BLaER1 (cell line): ENCODE measurements at regions not wholly inside any gene's neighbourhood (a gene's known extent, or its start where the extent isn't known, plus 50 kb on each side); places are given as distances from the start of the nearest gene placed in this dataset.

Experiments used
- H3K27ac ChIP-seq: shearing (Covaris generic); formaldehyde crosslinking; 2 replicates; pipeline ENCODE4 v1.8.1; 2022
- H3K27me3 ChIP-seq: shearing (Covaris generic); formaldehyde crosslinking; 2 replicates; pipeline ENCODE4 v1.8.1; 2022
- H3K36me3 ChIP-seq: shearing (Covaris generic); formaldehyde crosslinking; 2 replicates; pipeline ENCODE4 v1.8.1; 2022
- H3K4me1 ChIP-seq: shearing (Covaris generic); formaldehyde crosslinking; 2 replicates; pipeline ENCODE4 v1.8.1; 2022
- H3K4me2 ChIP-seq: shearing (Covaris generic); formaldehyde crosslinking; 2 replicates; pipeline ENCODE4 v1.8.1; 2022
- H3K4me3 ChIP-seq: shearing (Covaris generic); formaldehyde crosslinking; 2 replicates; pipeline ENCODE4 v1.8.1; 2022
- H3K9ac ChIP-seq: shearing (Covaris generic); formaldehyde crosslinking; 2 replicates; pipeline ENCODE4 v1.8.1; 2022
- H3K9me3 ChIP-seq: shearing (Covaris generic); formaldehyde crosslinking; 2 replicates; pipeline ENCODE4 v1.8.1; 2022
- H4K20me1 ChIP-seq: shearing (Covaris generic); formaldehyde crosslinking; 2 replicates; pipeline ENCODE4 v1.8.1; 2022
- Cebpa-rat ChIP-seq: shearing (Covaris generic); IDR thresholded peaks from 2 replicates; pipeline ENCODE4 v1.8.1; 2022

DNA sequence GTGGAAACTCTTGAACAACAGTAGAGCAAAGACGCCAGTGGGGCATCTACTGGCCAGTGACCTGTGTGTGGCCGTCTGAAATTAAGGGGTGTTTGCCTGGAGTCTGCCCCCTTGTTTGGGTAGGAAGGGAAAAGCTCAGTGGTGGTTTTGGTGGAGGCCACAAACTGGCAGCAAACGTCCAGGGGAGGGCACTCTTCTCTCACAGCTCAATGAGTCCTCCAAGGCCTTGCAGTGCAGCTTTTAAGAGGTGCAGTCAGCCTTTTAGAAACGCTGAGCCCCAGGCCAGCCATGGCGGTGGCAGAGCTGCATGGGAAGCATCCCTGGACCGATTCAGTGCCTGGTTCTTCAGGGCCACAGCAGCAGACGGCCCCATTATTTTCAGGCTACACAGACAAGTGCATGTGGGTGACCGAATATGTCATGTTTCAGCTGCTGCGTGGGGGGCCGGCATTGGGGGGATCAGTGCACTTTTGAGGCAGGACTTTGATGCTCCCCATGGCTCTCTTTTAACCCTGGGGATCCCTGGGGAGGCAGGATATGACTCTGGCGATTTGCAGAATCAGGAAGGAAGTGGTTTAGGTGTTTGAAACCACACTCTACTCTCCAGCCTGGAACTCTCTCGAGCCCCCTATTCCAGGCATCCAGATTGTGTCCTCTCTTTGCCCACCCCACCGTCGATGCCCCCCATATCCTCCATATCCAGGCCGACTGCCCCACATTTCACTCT, 414.0 kb downstream of the PRDM2 start:
- Histone ChIP-seq H3K4me2 (peak overlapping the region; percentile 64), H3K9ac (no peak overlapping the region)

DNA sequence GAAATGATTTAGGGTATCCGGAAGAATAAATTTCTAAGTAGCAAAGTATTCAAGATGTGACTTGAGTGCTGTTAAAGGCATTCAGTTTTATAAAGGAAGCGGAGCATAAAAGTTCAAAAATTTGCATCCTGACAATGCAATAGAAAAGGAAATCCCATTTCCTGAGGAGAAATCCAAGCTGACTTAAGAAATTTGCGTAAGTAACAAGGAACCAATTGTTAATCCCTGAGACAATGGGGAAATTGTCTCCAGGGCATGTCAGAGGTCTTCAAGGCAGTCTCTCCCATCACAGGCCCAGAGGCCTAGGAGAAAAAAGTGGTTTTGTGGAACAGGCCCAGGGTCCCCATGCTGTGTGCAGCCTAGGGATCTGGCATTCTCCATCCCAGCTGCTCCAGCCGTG, 416.0 kb downstream of the PRDM2 start:
- Histone ChIP-seq H3K4me3 (no peak overlapping the region), H3K9ac (no peak overlapping the region), H3K9me3 (peaks cover 20% of the 10 kb centered on the region), H3K4me1 (peaks cover 18% of the 10 kb centered on the region), H4K20me1 (no peaks in the 10 kb centered on the region), H3K4me2 (no peak overlapping the region), H3K27ac (no peak overlapping the region), H3K36me3 (no peaks in the 10 kb centered on the region), H3K27me3 (no peaks in the 10 kb centered on the region)
- no peak for TF ChIP-seq Cebpa-rat

More for the DNA sequence above, 414.0 kb downstream of the PRDM2 start:
- H3K4me3 ChIP-seq: no peak overlapping the region
- peaks cover 7% of the 10 kb centered on the region; the same call in 1 of the 2 replicates for H3K9me3 ChIP-seq
- peaks cover 18% of the 10 kb centered on the region for H3K4me1 ChIP-seq
- no peaks in the 10 kb centered on the region for H4K20me1 ChIP-seq
- no peak for TF ChIP-seq Cebpa-rat
- no peaks in the 10 kb centered on the region for H3K36me3 ChIP-seq
- no peak overlapping the region for H3K27ac ChIP-seq
- H3K27me3 ChIP-seq: no peaks in the 10 kb centered on the region

DNA sequence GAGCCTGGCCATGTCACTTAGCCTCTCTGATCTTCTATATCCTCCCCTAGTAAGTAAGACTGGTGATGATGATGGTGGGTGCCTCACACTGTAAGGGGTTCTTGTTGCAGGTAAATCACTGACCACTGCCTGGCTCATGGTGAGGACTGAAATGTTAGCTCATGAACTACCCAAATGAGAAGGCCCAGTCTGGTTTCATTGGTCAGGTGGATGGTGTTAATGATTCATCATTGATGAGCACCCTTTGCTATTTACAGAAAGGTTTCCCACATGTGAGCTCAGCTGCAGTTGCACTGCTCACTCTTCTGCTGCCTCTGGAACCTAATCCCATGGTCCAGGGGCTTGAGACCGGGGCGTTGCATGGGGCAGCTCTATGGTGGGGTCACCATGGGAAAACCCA, 417.7 kb downstream of the PRDM2 start:
- no peak overlapping the region for H3K4me2 ChIP-seq
- no peaks in the 10 kb centered on the region for H3K36me3 ChIP-seq
- H3K9me3 ChIP-seq: peaks cover 22% of the 10 kb centered on the region
- H3K9ac ChIP-seq: no peak overlapping the region
- no peaks in the 10 kb centered on the region for H4K20me1 ChIP-seq
- no peak overlapping the region for H3K4me3 ChIP-seq
- no peaks in the 10 kb centered on the region for H3K27me3 ChIP-seq
- TF ChIP-seq Cebpa-rat: no peak
- H3K4me1 ChIP-seq: peaks cover 13% of the 10 kb centered on the region
- H3K27ac ChIP-seq: no peak overlapping the region

DNA sequence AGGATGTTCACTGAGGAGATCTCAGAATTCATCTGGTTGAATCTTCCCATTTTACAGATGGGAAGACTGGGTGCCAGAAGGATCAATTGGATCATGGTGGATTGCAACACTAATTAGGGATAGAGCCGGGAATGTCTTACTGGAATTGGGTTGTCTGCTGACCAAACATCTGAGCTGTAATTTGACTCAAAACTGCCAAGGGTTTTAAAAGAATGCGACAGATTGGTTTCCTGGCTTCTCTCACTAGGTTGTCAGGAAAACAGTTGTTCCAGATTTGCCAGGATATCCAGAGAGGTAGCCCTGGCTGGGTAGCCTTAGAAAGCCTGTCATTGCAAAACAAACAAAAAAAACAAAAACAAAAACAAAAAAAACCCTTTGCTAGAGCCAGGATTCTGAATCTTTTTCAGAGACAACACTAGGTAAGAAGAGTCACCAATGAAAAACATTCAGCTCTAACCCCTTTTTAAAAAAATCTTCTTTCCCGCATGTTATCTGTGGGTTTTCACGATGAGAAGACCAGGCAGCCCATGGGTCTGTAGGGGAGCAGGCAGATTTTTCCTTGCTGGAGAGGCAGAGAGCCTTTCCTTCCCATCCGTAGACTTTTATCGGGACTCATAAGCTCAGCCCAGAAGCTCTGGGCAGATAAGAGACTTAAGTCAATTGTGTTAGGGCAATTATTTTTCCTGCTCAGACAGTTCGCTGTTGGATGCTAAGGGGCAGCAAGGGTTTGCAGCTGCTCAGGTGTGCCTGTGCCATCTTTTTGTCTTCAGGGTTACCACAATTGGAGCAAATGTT, 418.9 kb downstream of the PRDM2 start:
- H4K20me1 ChIP-seq: no peaks in the 10 kb centered on the region
- peaks cover 22% of the 10 kb centered on the region for H3K9me3 ChIP-seq
- no peaks in the 10 kb centered on the region for H3K36me3 ChIP-seq
- no peak overlapping the region for H3K9ac ChIP-seq
- no peak overlapping the region for H3K4me2 ChIP-seq
- H3K4me3 ChIP-seq: no peak overlapping the region
- no peak overlapping the region for H3K27ac ChIP-seq
- no peaks in the 10 kb centered on the region for H3K27me3 ChIP-seq
- H3K4me1 ChIP-seq: peaks cover 8% of the 10 kb centered on the region
- TF ChIP-seq Cebpa-rat: no peak

DNA sequence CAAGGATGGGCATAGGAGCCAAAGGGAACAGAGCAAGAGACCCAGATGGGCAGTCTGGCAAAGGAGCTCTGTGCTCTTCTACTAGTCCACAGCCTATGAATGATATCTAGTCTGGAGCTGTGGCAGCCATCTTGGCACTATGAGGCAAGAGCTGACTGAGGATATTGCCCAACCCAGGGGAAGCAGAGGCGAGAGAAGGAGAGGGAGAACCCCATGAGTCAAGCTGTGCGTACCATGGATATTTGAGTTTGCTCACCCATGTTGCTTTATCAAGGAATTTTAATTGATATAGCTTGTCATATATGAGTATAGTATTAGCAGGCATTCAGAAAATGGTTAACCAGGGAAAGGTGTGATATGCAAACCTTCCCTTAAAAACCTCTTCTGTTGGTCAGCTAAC, 420.9 kb downstream of the PRDM2 start:
- no peaks in the 10 kb centered on the region for H3K4me1 ChIP-seq
- H3K4me2 ChIP-seq: no peak overlapping the region
- TF ChIP-seq Cebpa-rat: no peak
- no peaks in the 10 kb centered on the region for H4K20me1 ChIP-seq
- no peaks in the 10 kb centered on the region for H3K36me3 ChIP-seq
- H3K27ac ChIP-seq: no peak overlapping the region
- peaks cover 21% of the 10 kb centered on the region for H3K9me3 ChIP-seq
- H3K27me3 ChIP-seq: no peaks in the 10 kb centered on the region
- H3K9ac ChIP-seq: no peak overlapping the region
- no peak overlapping the region for H3K4me3 ChIP-seq

DNA sequence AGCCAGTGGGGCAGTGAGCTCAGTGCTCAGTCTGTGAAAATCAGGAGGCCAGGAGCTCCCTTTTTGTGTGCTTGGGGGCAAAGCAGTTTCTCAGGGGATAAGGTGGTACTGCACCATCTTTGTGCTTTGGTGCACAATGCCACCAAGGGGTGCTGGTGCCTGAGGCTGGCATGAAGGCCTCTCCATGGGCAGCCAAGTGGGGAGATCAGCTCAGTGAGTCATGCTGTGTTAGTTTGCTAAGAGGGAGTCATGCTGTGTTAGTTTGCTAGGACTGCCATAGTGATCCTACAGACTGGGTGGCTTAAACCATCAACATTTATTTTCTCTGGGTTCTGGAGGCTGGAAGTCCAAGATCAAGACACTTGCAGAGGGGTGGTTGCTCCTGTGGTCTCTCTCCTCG, 428.1 kb downstream of the PRDM2 start:
- TF ChIP-seq Cebpa-rat: no peak
- no peak overlapping the region for H3K9ac ChIP-seq
- H3K27ac ChIP-seq: no peak overlapping the region
- no peaks in the 10 kb centered on the region for H3K27me3 ChIP-seq
- H3K4me2 ChIP-seq: no peak overlapping the region
- no peaks in the 10 kb centered on the region for H3K36me3 ChIP-seq
- no peak overlapping the region for H3K4me3 ChIP-seq
- no peaks in the 10 kb centered on the region for H3K4me1 ChIP-seq
- H3K9me3 ChIP-seq: no peaks in the 10 kb centered on the region
- no peaks in the 10 kb centered on the region for H4K20me1 ChIP-seq

DNA sequence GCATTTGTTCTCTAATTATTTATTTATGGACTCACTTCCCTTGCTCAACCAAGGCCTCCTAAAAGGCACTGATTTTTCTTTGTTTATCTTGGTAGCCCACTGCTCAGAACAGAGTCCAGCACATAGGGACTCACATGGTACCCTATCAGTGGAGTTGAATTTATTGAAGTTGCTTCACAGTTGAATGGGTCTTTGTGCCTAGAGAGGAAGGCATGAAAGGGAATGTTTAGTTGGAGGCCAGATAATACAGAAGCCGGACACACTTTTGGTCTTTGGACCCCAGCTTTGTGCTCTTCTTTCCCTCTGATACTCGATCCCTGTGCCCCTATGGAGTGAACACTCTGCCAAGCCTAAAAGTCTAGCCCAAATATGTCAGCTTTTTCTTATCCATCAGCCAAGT, 429.0 kb downstream of the PRDM2 start:
- Histone ChIP-seq H3K36me3 (no peaks in the 10 kb centered on the region), H4K20me1 (no peaks in the 10 kb centered on the region), H3K27me3 (no peaks in the 10 kb centered on the region)

DNA sequence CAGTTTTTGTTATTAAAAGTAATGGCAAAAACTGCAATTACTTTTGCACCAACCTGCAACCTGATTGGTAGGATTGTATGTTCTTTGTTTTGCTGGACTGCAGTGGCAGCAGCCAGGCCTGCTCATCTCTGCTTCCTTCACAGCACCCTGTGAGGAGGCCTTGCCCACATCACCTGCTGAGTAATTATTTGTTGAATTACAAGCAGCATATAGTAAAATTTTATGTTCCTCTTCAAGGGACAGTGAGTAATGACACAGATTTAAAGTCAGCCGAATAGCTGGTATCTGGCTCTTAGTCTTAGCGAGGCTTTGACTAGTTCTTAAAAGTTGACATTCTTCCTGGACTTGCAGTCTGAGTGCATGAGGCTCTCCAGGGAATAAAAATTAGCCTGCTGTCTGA, 435.1 kb downstream of the PRDM2 start:
- H3K9me3 ChIP-seq: no peaks in the 10 kb centered on the region

More for the DNA sequence above, 429.0 kb downstream of the PRDM2 start:
- Histone ChIP-seq H3K4me2 (no peak overlapping the region), H3K9me3 (no peaks in the 10 kb centered on the region), H3K9ac (no peak overlapping the region), H3K4me1 (no peaks in the 10 kb centered on the region), H3K27ac (no peak overlapping the region), H3K4me3 (no peak overlapping the region)
- TF ChIP-seq Cebpa-rat: no peak

DNA sequence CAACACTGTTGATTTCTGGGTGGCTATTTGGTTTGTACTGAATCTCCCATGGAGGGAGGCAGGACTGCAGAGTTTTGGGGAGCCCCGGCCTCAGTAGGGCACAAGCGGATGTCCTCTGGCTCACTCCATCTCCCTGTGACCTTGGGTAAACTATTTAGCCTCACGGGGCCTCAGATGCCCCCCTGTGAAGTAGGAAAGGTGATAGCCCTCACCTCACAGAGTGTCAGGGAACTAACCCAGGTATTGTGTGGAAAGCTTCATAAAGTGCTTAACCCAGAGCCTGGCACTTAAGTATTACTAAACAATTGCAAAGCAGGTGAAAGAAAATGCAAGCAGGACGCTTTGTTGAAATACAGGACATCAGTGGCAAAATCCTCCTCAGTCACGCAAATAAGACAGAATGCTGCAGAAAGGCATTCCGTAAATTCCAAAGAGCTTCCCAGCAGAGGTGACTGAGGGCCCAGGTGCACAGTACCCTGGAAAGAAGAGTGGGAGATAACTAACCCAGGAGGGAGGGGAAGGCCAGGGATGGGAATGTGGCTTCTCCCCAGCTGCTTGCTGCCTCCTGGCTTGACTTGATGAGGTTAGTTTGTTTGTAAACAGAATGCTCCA, 436.3 kb downstream of the PRDM2 start:
- H3K4me3 ChIP-seq: no peak overlapping the region
- H3K4me1 ChIP-seq: peaks cover 10% of the 10 kb centered on the region
- no peaks in the 10 kb centered on the region for H3K36me3 ChIP-seq
- no peaks in the 10 kb centered on the region for H4K20me1 ChIP-seq
- no peaks in the 10 kb centered on the region for H3K27me3 ChIP-seq
- no peaks in the 10 kb centered on the region for H3K9me3 ChIP-seq
- H3K9ac ChIP-seq: no peak overlapping the region
- no peak overlapping the region for H3K4me2 ChIP-seq
- TF ChIP-seq Cebpa-rat: no peak
- H3K27ac ChIP-seq: no peak overlapping the region

More for the DNA sequence above, 435.1 kb downstream of the PRDM2 start:
- H3K4me2 ChIP-seq: peak overlapping the region; percentile 40; the same call in 1 of the 2 replicates
- H4K20me1 ChIP-seq: no peaks in the 10 kb centered on the region
- no peaks in the 10 kb centered on the region for H3K36me3 ChIP-seq
- no peak overlapping the region for H3K27ac ChIP-seq
- no peak for TF ChIP-seq Cebpa-rat
- H3K9ac ChIP-seq: no peak overlapping the region
- no peak overlapping the region for H3K4me3 ChIP-seq
- H3K4me1 ChIP-seq: peaks cover 10% of the 10 kb centered on the region
- no peaks in the 10 kb centered on the region for H3K27me3 ChIP-seq

DNA sequence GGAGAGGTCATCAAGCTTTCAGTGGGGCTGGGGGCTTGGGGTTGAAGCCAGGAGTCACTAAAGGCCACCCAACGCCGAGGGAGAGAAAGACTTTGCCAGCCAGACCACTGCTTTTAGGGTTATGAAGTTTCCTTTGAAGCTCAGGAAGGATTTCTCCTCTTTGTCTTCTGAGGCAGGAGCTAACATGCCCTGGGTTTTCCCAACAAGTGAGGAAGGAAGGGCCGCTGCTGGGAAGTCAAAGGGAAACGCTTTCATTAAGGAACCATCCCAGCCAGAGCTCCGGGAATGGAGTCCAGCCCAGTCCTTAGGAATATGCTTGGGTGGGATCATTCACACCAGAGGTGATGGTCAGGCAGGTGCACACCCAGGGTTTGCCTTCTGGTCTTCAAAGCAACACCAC, 436.9 kb downstream of the PRDM2 start:
- Histone ChIP-seq H3K9me3 (no peaks in the 10 kb centered on the region), H3K4me3 (no peak overlapping the region), H3K4me2 (no peak overlapping the region), H3K36me3 (no peaks in the 10 kb centered on the region), H3K27me3 (no peaks in the 10 kb centered on the region), H3K4me1 (peaks cover 10% of the 10 kb centered on the region), H4K20me1 (no peaks in the 10 kb centered on the region), H3K9ac (no peak overlapping the region), H3K27ac (no peak overlapping the region)
- no peak for TF ChIP-seq Cebpa-rat
